Endothelial cell of hepatic sinusoid (primary cell): ENCODE measurements at regions not wholly inside any gene's neighbourhood (a gene's known extent, or its start where the extent isn't known, plus 50 kb on each side); places are given as distances from the start of the nearest gene placed in this dataset.

Experiments used
- in situ Hi-C: cut with HindIII; loops from 2 replicates; pipeline ENCODE4 v1.10.0; 2017; ENCODE audit warnings: low sequenced_read_pairs

GRCh38 chr12:13769966-13770365, 211.4 kb downstream of the GRIN2B start:
- in situ Hi-C loops, result no loop called here

GRCh38 chr12:13769273-13769672, 212.1 kb downstream of the GRIN2B start:
- in situ Hi-C loops, result no loop called here

GRCh38 chr12:13764748-13765147, 216.7 kb downstream of the GRIN2B start:
- in situ Hi-C loops, result no loop called here

GRCh38 chr12:13749389-13749788, 232.0 kb downstream of the GRIN2B start:
- in situ Hi-C loops, result no loop called here

- in situ Hi-C loops, result no loop called here
Measured at GRCh38 chr12:13745111-13745860, 236.1 kb downstream of the GRIN2B start.

- in situ Hi-C loops, result no loop called here
Measured at GRCh38 chr12:13744561-13744960, 236.8 kb downstream of the GRIN2B start.

DNA sequence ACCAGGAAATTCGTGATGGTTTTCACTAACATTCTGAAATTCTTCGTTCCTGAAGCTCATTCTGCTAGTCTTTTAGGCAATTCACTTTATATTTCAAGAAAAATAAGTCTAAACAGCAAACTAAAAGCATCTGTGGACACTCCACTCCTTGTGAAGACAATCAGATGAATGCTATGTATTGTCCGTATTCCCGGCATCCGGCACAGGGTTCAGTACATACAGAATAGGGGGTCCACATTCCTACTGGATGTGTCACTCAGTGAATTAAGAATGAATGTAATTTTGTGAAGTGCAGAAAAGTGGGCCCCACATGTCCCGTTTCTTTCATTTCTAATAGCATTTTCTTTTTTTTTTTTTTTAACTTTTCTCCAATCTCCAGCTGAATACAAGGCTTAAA, 241.3 kb downstream of the GRIN2B start:
- in situ Hi-C loops, result no loop called here

GRCh38 chr12:13735734-13736133, 245.7 kb downstream of the GRIN2B start:
- in situ Hi-C loops, result no loop called here

GRCh38 chr12:13734584-13735152, 246.7 kb downstream of the GRIN2B start:
- in situ Hi-C loops, result no loop called here

DNA sequence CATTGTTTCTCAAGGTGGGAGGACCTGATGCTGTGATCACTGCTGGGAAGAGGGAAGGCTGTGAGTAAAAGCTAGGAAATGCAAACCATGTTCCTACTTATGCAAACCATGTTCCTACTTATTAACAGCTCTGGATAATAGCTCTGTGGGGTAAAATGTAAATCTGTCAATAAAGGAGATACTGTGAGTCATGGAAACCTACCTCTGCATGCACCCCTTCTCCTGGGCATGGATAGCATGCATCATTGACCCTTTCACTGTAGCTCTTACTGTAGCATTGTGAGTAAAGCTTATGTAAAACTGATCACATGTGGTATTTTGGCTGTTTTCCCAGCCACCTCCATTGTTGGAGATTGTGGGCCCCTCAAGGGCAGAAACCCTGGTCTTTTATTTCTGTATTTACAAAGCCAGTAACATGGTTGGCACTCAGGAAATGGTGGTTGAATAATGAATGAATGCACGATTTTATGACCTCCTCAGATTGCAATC, 253.7 kb downstream of the GRIN2B start:
- in situ Hi-C loops, result no loop called here

- in situ Hi-C loops, result no loop called here
Measured at GRCh38 chr12:13725049-13725448, 256.4 kb downstream of the GRIN2B start.

DNA sequence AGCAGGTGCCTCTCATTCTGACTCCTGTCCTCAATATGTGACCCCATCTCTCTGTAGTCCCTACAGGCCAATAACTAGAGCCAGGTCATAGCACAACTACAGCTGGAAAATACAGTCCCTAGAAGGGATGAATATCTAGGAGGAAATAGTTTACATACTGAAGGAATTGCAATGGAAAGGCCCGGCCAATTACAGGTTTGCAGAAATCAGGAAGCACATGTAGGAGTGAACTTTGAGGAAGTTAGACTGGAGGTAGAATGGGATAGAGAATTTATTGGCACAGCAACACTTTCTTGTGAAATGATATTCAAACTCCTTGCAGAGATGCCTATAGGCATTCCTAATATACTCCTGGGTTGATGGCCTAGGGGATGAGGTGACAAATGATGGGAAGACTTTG, 257.3 kb downstream of the GRIN2B start:
- in situ Hi-C loops, result no loop called here

DNA sequence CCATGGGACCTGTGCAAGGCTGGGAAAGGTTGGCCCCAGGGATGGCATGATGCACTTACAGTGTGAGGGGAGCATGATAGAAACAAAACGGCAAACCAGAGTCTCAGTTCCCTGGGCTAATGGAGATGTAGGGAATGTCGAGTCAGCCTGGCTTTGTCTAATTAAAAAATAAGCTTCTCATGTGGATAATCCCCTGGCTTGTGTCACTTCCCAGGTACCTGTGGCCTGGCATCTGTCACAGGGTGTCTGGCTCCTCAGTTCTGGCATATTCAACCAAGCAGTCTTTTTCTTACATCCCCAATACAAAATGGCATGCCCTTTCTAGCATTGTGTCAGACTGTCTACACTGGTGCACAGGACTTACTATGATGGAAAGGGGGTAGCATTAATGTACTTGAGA, 261.4 kb downstream of the GRIN2B start:
- in situ Hi-C loops, result no loop called here

DNA sequence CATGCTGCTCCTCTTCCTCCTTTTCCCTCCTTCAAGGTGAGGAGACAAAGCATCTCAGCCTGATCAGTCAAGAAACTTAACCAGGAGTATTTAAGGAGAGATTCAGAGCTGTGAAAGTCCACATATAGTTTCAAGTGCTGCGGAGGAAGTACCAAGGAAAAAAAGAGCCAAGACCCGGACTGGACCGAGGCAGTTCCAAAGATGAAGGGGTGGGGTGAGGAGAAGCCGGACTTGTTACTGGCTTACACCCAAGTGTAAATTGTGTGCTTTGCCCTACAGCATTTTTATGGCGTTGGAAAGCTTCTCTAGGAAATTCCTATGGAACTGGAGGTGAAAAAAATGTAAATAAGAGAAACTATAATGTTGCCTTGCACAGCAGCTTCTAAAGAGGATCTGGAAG, 263.1 kb downstream of the GRIN2B start:
- in situ Hi-C loops, result no loop called here

- in situ Hi-C loops, result no loop called here
Measured at GRCh38 chr12:13716119-13716518, 265.3 kb downstream of the GRIN2B start.

GRCh38 chr12:13713556-13714410, 267.6 kb downstream of the GRIN2B start:
- in situ Hi-C loops, result no loop called here

DNA sequence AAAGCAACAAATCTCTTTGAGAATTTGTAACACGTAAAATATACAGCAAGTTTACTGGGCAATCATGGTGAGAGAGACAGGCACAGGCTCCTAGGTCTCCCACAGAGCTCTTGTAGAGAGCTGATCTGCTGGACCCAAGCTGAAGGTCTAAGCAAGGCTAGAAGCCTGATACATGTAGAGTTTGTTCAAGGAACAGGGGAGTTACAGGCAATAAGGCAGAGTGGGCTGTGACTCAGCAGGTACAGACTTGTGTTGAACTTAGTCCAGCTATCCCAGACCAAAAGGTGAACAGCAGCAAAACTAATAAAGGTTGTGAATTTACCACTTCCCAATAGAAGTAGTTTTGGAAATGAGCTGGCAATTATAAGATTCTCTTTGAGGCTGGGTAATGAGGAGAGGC, 273.6 kb downstream of the GRIN2B start:
- in situ Hi-C loops, result loop anchor here (5.0 kb wide), 1 partner anchor 76 kb away; no protein-coding TSS in a partner anchor

- in situ Hi-C loops, result no loop called here
Measured at GRCh38 chr12:13702381-13702780, 279.0 kb downstream of the GRIN2B start.

DNA sequence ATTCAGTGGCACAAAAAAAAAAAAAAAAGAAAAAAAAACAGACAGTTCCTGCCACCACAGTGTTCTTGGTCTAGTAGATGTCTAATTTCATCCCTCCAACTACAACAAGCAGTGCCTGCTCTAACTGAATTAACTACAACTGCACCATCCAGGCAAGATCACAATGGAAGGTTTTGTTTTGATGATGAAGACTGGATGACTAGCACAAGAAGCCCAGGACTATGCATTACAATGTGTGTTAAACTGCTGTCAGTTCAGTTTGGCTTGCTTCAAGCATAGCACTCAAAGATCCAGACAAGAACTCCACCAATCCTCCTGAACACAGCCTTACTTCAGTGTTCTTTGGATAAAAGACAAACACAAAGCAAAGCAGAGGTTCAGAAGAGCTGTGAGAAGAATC, 279.9 kb downstream of the GRIN2B start:
- in situ Hi-C loops, result no loop called here

DNA sequence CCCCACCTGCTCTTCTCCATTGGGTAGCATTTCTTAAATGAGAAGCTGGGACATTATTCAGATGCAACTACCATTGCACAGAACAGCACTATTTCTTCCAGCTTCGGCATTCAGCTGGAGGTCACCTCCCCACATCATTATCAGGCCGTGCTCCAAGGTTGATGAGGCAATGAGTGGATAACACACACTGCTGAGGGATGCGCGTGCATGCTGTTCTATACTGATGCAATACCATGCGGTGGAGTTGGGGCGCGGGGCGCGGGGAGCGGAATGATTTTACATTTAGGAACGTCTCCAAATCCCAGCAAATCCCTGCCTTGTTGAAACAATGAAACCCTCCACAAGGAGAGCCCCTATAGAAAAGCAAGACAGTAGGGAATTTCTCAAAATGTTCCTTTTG, 283.4 kb downstream of the GRIN2B start:
- in situ Hi-C loops, result no loop called here

GRCh38 chr12:13695781-13696180, 285.6 kb downstream of the GRIN2B start:
- in situ Hi-C loops, result no loop called here

DNA sequence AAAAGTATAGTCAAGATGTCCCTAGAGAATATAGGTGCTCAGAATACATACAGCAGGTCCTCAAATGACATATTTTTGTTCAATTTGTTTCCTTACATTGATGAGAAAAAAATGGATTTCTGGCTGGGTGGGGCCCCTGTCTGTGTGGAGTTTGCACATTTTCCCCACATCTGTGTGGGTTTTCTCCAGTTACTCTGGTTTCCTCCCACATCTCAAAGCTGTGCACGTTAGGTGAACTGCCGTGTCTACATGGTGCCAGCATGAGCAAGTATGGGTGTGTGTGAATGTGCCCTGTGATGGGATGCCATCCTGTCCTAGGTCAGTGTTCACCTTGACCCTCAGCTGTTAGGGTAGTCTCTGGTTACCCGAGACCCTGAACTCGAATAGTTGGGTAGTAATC, 289.1 kb downstream of the GRIN2B start:
- in situ Hi-C loops, result no loop called here
